HEK293 (cell line): ENCODE measurements at regions not wholly inside any gene's neighbourhood (a gene's known extent, or its start where the extent isn't known, plus 50 kb on each side); places are given as distances from the start of the nearest gene placed in this dataset.

ENCODE experiments used
- CTCF ChIA-PET: fragments of 350-600 bp; formaldehyde crosslinking; extraction: SDS; loops from one replicate; lab custom pipeline; 2021; ENCODE audit warnings: antibody characterized with exemption; lab: Yijun Ruan, JAX
- POLR2A ChIA-PET: fragments of 300-600 bp; formaldehyde crosslinking; extraction: SDS; loops from one replicate; lab custom pipeline; 2020; ENCODE audit warnings: antibody characterized with exemption, inconsistent platforms; lab: Yijun Ruan, JAX
- H3K27ac ChIP-seq: fragments of 200-500 bp; sonication (Bioruptor generic); 2 replicates; pipeline ENCODE4 v1.5.1; 2014; ENCODE audit warnings: low read depth, low read length, control low read depth, inconsistent platforms; ENCODE audit errors: extremely low read depth
- H3K36me3 ChIP-seq, 2 experiments: fragments of 200-500 bp in 1 of 2; sonication (Bioruptor generic) in 1 of 2; 1 replicate in 1 of 2; 2 replicates in 1 of 2; pipeline ENCODE4 v1.5.1; 2014 to 2017; ENCODE audit warnings: inconsistent platforms in 2 of 2, low read length in 2 of 2; ENCODE audit not compliant: control insufficient read depth in 2 of 2, insufficient read depth in 1 of 2
- H3K4me1 ChIP-seq: fragments of 200-500 bp; sonication (Bioruptor generic); 2 replicates; pipeline ENCODE4 v1.5.1; 2014; ENCODE audit warnings: mild to moderate bottlenecking, low read length, inconsistent platforms; ENCODE audit not compliant: control insufficient read depth, insufficient read depth
- H3K4me3 ChIP-seq: 2 replicates; pipeline ENCODE4 v1.5.1; 2011; ENCODE audit warnings: low read depth, mild to moderate bottlenecking, control low read depth, low read length, moderate library complexity
- H3K9me3 ChIP-seq: fragments of 200-500 bp; sonication (Bioruptor generic); 2 replicates; pipeline ENCODE4 v1.5.1; 2014; ENCODE audit warnings: low read depth, low read length, inconsistent platforms; ENCODE audit not compliant: control insufficient read depth, insufficient read depth
- GLIS1 ChIP-seq: fragments of 450-650 bp; formaldehyde crosslinking; IDR thresholded peaks from 2 replicates; pipeline ENCODE4 v1.5.1; 2016; ENCODE audit warnings: missing biosample characterization, missing genetic modification characterization
- RBAK ChIP-seq: fragments of 450-650 bp; formaldehyde crosslinking; IDR thresholded peaks from 2 replicates; pipeline ENCODE4 v1.5.1; 2016; ENCODE audit warnings: missing biosample characterization, missing genetic modification characterization
- SP3 ChIP-seq: fragments of 450-650 bp; formaldehyde crosslinking; IDR thresholded peaks from 2 replicates; pipeline ENCODE4 v1.5.1; 2016; ENCODE audit warnings: missing biosample characterization, missing genetic modification characterization
- TCF7L2 ChIP-seq: IDR thresholded peaks from 2 replicates; pipeline ENCODE4 v1.6.1; 2011; ENCODE audit warnings: low read depth, mild to moderate bottlenecking, inconsistent platforms, low read length, moderate library complexity, borderline replicate concordance
- WT1 ChIP-seq: fragments of 450-650 bp; formaldehyde crosslinking; IDR thresholded peaks from 2 replicates; pipeline ENCODE4 v1.5.1; 2016; ENCODE audit warnings: missing biosample characterization, missing genetic modification characterization
- ZBTB20 ChIP-seq: fragments of 450-650 bp; formaldehyde crosslinking; IDR thresholded peaks from 2 replicates; pipeline ENCODE4 v1.5.1; 2016; ENCODE audit warnings: missing biosample characterization, missing genetic modification characterization
- ZNF140 ChIP-seq: fragments of 450-650 bp; formaldehyde crosslinking; IDR thresholded peaks from 2 replicates; pipeline ENCODE4 v1.5.1; 2016; ENCODE audit warnings: missing biosample characterization, missing genetic modification characterization
- ZNF169 ChIP-seq: fragments of 450-650 bp; formaldehyde crosslinking; IDR thresholded peaks from 2 replicates; pipeline ENCODE4 v1.5.1; 2016; ENCODE audit warnings: missing biosample characterization, missing genetic modification characterization
- ZNF311 ChIP-seq: fragments of 450-650 bp; formaldehyde crosslinking; IDR thresholded peaks from 2 replicates; pipeline ENCODE4 v1.5.1; 2017; ENCODE audit warnings: missing biosample characterization, missing genetic modification characterization, borderline replicate concordance
- ZNF341 ChIP-seq: fragments of 450-650 bp; formaldehyde crosslinking; IDR thresholded peaks from 2 replicates; pipeline ENCODE4; 2016; ENCODE audit warnings: low read depth, missing biosample characterization, missing genetic modification characterization
- ZNF423 ChIP-seq: fragments of 450-650 bp; formaldehyde crosslinking; IDR thresholded peaks from 2 replicates; pipeline ENCODE4 v1.5.1; 2016; ENCODE audit warnings: missing biosample characterization, missing genetic modification characterization
- ZNF621 ChIP-seq: fragments of 450-650 bp; formaldehyde crosslinking; IDR thresholded peaks from 2 replicates; pipeline ENCODE4 v1.5.1; 2017; ENCODE audit warnings: missing biosample characterization, missing genetic modification characterization
- ZNF670 ChIP-seq: fragments of 450-650 bp; formaldehyde crosslinking; IDR thresholded peaks from 2 replicates; pipeline ENCODE4 v1.5.1; 2016; ENCODE audit warnings: missing biosample characterization, missing genetic modification characterization, low read depth
- ZNF677 ChIP-seq: fragments of 450-650 bp; IDR thresholded peaks from 2 replicates; pipeline ENCODE4 v1.5.0; 2018; ENCODE audit warnings: missing biosample characterization, mild to moderate bottlenecking, missing genetic modification characterization, moderate library complexity
- ZNF692 ChIP-seq: fragments of 450-650 bp; formaldehyde crosslinking; IDR thresholded peaks from 2 replicates; pipeline ENCODE4 v1.5.1; 2016; ENCODE audit warnings: missing biosample characterization, missing genetic modification characterization
- ZNF704 ChIP-seq: fragments of 450-650 bp; formaldehyde crosslinking; IDR thresholded peaks from 2 replicates; pipeline ENCODE4 v1.5.1; 2016; ENCODE audit warnings: missing biosample characterization, missing genetic modification characterization
- ZNF76 ChIP-seq: fragments of 450-650 bp; formaldehyde crosslinking; IDR thresholded peaks from 2 replicates; pipeline ENCODE4; 2016; ENCODE audit warnings: low read depth, missing biosample characterization, missing genetic modification characterization, borderline replicate concordance
- TF ChIP-seq, protein P1 (sequence below): fragments of 450-650 bp; formaldehyde crosslinking; IDR thresholded peaks from 2 replicates; pipeline ENCODE4 v1.5.1; 2016; ENCODE audit warnings: missing biosample characterization, missing genetic modification characterization
- TF ChIP-seq, protein P2 (sequence below): fragments of 450-650 bp; formaldehyde crosslinking; IDR thresholded peaks from 2 replicates; pipeline ENCODE4 v1.5.1; 2016; ENCODE audit warnings: missing biosample characterization, missing genetic modification characterization, borderline replicate concordance
- TF ChIP-seq, protein P3 (sequence below): fragments of 450-650 bp; formaldehyde crosslinking; IDR thresholded peaks from 2 replicates; pipeline ENCODE4 v1.5.1; 2016; ENCODE audit warnings: missing biosample characterization, missing genetic modification characterization
- TF ChIP-seq, protein P4 (sequence below): fragments of 450-650 bp; formaldehyde crosslinking; IDR thresholded peaks from 2 replicates; pipeline ENCODE4 v1.5.1; 2017; ENCODE audit warnings: missing biosample characterization, missing genetic modification characterization

DNA sequence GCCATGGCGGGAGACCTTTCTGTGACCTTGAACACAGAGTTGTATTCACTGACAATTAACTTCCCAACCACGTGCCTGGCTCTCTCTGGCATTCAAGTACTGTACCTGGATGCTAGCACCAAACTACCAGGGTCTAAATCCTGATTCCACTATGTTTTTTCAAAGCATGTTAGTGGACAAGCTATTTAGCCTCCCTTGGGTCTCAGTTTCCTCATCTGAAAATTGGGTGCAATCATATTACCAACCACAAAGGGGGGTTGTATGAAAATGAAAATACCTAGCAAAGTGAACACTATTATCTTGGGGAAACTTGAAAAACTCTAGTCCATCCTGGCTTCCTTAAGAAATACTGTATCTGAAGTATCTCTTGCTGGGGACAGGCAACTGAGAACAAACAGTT lies 308.7 kb upstream of the SGK1 start (continued):
- TF ChIP-seq, protein P1, sequence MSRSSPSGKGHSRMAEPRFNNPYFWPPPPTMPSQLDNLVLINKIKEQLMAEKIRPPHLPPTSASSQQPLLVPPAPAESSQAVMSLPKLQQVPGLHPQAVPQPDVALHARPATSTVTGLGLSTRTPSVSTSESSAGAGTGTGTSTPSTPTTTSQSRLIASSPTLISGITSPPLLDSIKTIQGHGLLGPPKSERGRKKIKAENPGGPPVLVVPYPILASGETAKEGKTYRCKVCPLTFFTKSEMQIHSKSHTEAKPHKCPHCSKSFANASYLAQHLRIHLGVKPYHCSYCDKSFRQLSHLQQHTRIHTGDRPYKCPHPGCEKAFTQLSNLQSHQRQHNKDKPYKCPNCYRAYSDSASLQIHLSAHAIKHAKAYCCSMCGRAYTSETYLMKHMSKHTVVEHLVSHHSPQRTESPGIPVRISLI (tag by site-specific recombination): no peak
- TF ChIP-seq, protein P2, sequence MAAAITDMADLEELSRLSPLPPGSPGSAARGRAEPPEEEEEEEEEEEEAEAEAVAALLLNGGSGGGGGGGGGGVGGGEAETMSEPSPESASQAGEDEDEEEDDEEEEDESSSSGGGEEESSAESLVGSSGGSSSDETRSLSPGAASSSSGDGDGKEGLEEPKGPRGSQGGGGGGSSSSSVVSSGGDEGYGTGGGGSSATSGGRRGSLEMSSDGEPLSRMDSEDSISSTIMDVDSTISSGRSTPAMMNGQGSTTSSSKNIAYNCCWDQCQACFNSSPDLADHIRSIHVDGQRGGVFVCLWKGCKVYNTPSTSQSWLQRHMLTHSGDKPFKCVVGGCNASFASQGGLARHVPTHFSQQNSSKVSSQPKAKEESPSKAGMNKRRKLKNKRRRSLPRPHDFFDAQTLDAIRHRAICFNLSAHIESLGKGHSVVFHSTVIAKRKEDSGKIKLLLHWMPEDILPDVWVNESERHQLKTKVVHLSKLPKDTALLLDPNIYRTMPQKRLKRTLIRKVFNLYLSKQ (tag by site-specific recombination): no peak
- TF ChIP-seq ZNF670 (no peak), ZBTB20 (tag by site-specific recombination) (no peak), ZNF704 (tag by site-specific recombination) (no peak), ZNF169 (no peak), ZNF677 (tag by site-specific recombination) (no peak)
- TF ChIP-seq, protein P3, sequence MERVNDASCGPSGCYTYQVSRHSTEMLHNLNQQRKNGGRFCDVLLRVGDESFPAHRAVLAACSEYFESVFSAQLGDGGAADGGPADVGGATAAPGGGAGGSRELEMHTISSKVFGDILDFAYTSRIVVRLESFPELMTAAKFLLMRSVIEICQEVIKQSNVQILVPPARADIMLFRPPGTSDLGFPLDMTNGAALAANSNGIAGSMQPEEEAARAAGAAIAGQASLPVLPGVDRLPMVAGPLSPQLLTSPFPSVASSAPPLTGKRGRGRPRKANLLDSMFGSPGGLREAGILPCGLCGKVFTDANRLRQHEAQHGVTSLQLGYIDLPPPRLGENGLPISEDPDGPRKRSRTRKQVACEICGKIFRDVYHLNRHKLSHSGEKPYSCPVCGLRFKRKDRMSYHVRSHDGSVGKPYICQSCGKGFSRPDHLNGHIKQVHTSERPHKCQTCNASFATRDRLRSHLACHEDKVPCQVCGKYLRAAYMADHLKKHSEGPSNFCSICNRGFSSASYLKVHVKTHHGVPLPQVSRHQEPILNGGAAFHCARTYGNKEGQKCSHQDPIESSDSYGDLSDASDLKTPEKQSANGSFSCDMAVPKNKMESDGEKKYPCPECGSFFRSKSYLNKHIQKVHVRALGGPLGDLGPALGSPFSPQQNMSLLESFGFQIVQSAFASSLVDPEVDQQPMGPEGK (tag by site-specific recombination): no peak

GRCh38 chr6:134626086-134626485 lies 308.2 kb upstream of the SGK1 start:
- CTCF ChIA-PET: no interaction called here

More at GRCh38 chr6:134626086-134626485, 308.2 kb upstream of the SGK1 start:
- TF ChIP-seq, protein P4, sequence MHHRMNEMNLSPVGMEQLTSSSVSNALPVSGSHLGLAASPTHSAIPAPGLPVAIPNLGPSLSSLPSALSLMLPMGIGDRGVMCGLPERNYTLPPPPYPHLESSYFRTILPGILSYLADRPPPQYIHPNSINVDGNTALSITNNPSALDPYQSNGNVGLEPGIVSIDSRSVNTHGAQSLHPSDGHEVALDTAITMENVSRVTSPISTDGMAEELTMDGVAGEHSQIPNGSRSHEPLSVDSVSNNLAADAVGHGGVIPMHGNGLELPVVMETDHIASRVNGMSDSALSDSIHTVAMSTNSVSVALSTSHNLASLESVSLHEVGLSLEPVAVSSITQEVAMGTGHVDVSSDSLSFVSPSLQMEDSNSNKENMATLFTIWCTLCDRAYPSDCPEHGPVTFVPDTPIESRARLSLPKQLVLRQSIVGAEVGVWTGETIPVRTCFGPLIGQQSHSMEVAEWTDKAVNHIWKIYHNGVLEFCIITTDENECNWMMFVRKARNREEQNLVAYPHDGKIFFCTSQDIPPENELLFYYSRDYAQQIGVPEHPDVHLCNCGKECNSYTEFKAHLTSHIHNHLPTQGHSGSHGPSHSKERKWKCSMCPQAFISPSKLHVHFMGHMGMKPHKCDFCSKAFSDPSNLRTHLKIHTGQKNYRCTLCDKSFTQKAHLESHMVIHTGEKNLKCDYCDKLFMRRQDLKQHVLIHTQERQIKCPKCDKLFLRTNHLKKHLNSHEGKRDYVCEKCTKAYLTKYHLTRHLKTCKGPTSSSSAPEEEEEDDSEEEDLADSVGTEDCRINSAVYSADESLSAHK (tag by site-specific recombination): no peak
- no peak for TF ChIP-seq WT1 (tag by site-specific recombination)
- TF ChIP-seq TCF7L2: no peak
- no peak for TF ChIP-seq SP3 (tag by site-specific recombination)
- no peak for TF ChIP-seq ZNF76 (tag by site-specific recombination)
- TF ChIP-seq GLIS1 (tag by site-specific recombination): no peak
- no peak for TF ChIP-seq RBAK
- TF ChIP-seq ZNF621 (tag by site-specific recombination): no peak
- TF ChIP-seq ZNF311 (tag by site-specific recombination): no peak
- no peak for TF ChIP-seq ZNF341 (tag by site-specific recombination)
- no peak for TF ChIP-seq ZNF423 (tag by site-specific recombination)
- no peak for TF ChIP-seq ZNF140 (tag by site-specific recombination)
- TF ChIP-seq ZNF692 (tag by site-specific recombination): no peak
- no peaks in the 10 kb centered on the region for H3K36me3 ChIP-seq
- no peak overlapping the region for H3K27ac ChIP-seq
- H3K4me1 ChIP-seq: no peaks in the 10 kb centered on the region
- POLR2A ChIA-PET: no interaction called here
- no peaks in the 10 kb centered on the region for H3K9me3 ChIP-seq
- H3K4me3 ChIP-seq: no peak overlapping the region
